Ovary (tissue), 7 donors: ENCODE measurements at regions not wholly inside any gene's neighbourhood (a gene's known extent, or its start where the extent isn't known, plus 50 kb on each side); places are given as distances from the start of the nearest gene placed in this dataset.
"Not testable (repeated sequence)": the region's sequence is repeated elsewhere in the genome, so short reads cannot be mapped to it uniquely, and the experiment has no call there.

Source experiments
- DNase-seq, 5 donors: peaks; one replicate each; pipeline ENCODE4 v3.0.0-alpha.2; 2019 to 2020
- H3K27ac ChIP-seq, 2 donors: fragments of 200-600 bp; one replicate each; pipeline versions ENCODE4 v1.5.1 to v1.8.0; 2019 to 2022
- H3K27me3 ChIP-seq: fragments of 200-600 bp; one replicate; pipeline ENCODE4 v1.8.0; 2022
- H3K36me3 ChIP-seq: fragments of 200-600 bp; sonication (generic); one replicate; pipeline ENCODE4 v1.5.1; 2019
- H3K4me1 ChIP-seq: one replicate; pipeline ENCODE4 v1.8.1; 2013; ENCODE audit warnings: mild to moderate bottlenecking, moderate library complexity; ENCODE audit not compliant: insufficient read depth
- H3K4me3 ChIP-seq: fragments of 200-600 bp; sonication (generic); one replicate; pipeline ENCODE4 v1.5.1; 2017
- H3K9me3 ChIP-seq, 2 donors: fragments of 200-600 bp in 1 of 2; sonication (generic) in 1 of 2; one replicate each; pipeline versions ENCODE4 v1.5.1 to v1.8.1; 2013 to 2019; ENCODE audit warnings: mild to moderate bottlenecking in 1 of 2, moderate library complexity in 1 of 2
- EP300 ChIP-seq: sonication (generic); formaldehyde crosslinking; IDR thresholded peaks from one replicate; pipeline ENCODE4 v1.6.1; 2017; ENCODE audit warnings: antibody characterized with exemption
- POLR2A ChIP-seq: fragments of 450-650 bp; IDR thresholded peaks from one replicate; pipeline ENCODE4 v1.6.1; 2017; ENCODE audit warnings: antibody characterized with exemption, mild to moderate bottlenecking, moderate library complexity
- WGBS, 3 donors: extraction: QIAGEN DNeasy Blood & Tissue Kit in 1 of 3; methylation state at CpG; one replicate each; pipeline versions ENCODE4 v1.1.5 to v1.1.7; 2013 to 2017; 5-methylcytosine and 5-hydroxymethylcytosine counted together
- intact Hi-C, 4 donors: fragments of 100-400 bp; cut with DNase I; formaldehyde crosslinking; loops; one replicate each; pipeline versions ENCODE4 v1.11.0 to v1.15.1; 2022 to 2023
- TF ChIP-seq, protein P1 (sequence below), 3 donors: fragments of 450-650 bp in 2 of 3; fragments of 200-600 bp in 1 of 3; IDR thresholded peaks; one replicate each; pipeline versions ENCODE4 v1.5.1 to v1.8.0; 2016 to 2022; ENCODE audit warnings: antibody characterized with exemption in 3 of 3, mild to moderate bottlenecking in 1 of 3
- donor health status: DM: no; HTN: no; CAD: no; lungs with moderate emphysema.
- donor health status: DM: no; HTN: no; CAD: no.
- donor health status: Bipolar disorder and iron deficiency.
- donor health status: DM: no; HTN: no; CAD: no.
- donor health status: DM: yes; HTN: yes; CAD: no.

DNA sequence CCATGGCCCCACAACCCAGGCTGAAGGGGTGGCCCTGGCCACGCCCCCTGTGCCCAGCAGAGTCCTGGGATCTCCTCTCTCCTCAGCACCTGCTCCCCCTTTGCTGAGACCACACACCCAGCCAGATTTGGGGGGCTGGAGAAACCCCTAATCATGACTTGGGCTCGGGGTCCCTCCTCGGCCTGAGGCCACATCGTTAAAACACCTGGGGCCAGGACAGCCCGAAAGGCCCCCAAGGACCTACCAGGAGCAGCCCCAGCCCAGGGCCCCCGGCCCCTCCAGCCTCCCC lies 116.7 kb downstream of the FAM53A start:
- intact Hi-C loops, result no loop called here
- no peaks in the 10 kb centered on the region for H3K36me3 ChIP-seq
- H3K4me3 ChIP-seq, result no peak overlapping the region
- H3K4me1 ChIP-seq, result no peaks in the 10 kb centered on the region
- H3K27ac ChIP-seq, result no peak overlapping the region
- TF ChIP-seq POLR2A (no peak), EP300 (no peak)
- TF ChIP-seq, protein P1, sequence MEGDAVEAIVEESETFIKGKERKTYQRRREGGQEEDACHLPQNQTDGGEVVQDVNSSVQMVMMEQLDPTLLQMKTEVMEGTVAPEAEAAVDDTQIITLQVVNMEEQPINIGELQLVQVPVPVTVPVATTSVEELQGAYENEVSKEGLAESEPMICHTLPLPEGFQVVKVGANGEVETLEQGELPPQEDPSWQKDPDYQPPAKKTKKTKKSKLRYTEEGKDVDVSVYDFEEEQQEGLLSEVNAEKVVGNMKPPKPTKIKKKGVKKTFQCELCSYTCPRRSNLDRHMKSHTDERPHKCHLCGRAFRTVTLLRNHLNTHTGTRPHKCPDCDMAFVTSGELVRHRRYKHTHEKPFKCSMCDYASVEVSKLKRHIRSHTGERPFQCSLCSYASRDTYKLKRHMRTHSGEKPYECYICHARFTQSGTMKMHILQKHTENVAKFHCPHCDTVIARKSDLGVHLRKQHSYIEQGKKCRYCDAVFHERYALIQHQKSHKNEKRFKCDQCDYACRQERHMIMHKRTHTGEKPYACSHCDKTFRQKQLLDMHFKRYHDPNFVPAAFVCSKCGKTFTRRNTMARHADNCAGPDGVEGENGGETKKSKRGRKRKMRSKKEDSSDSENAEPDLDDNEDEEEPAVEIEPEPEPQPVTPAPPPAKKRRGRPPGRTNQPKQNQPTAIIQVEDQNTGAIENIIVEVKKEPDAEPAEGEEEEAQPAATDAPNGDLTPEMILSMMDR (IDR thresholded peaks at IDR 0.05), result no peak
- 22 to 60% (median 44%) methylated on average over 6 of the region's 6 CpGs for WGBS, 3 donors
- peak in 1 of 5 donors; percentile 42 for DNase-seq
- H3K27me3 ChIP-seq, result no peaks in the 10 kb centered on the region
- no peaks in the 10 kb centered on the region for H3K9me3 ChIP-seq

DNA sequence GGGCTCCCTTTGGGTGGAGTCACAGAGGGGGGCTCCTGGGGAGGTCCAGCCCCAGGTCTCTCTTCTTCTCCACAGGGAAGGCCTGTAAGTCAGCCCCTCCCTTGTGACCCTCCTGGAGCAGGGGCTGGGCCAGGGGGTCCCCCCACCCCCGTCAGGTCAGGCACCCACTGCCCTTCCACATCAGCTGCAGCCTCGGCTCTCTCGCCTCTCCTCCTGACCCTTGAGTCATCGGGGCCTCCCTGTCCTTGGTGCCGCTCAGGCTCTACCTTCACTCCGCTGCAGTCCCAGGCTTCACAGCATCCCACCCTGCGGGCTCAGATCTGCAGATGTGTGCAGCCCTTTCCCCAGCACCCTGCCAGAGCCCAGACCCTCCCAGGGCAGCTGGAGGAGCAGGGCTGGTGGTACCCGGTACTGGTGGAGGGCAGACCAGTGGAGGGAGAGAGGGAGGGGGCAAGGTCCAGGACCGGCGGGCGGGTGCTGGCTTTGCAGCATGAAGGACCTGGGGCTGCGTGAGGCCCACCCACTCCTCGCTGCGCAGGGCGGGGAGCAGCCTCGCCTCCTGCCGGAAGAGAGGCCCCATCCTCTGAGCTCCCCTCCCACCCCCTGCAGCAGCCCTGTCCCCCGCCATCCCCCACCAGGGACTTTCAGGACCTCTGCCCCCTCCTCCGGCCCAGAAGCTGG lies 117.1 kb downstream of the FAM53A start:
- WGBS, 3 donors, result 23 to 49% (median 34%) methylated on average over 18 to 19 of the region's 19 CpGs
- Histone ChIP-seq H3K9me3 (no peaks in the 10 kb centered on the region), H3K4me1 (no peaks in the 10 kb centered on the region), H3K27ac (no peak overlapping the region), H3K36me3 (no peaks in the 10 kb centered on the region), H3K4me3 (no peak overlapping the region), H3K27me3 (no peaks in the 10 kb centered on the region)
- TF ChIP-seq EP300, result no peak
- no peak for TF ChIP-seq POLR2A
- TF ChIP-seq, protein P1 (IDR thresholded peaks at IDR 0.05), result no peak
- DNase-seq, result peak in 2 of 5 donors; percentile 17 to 35
- intact Hi-C loops, result no loop called here

DNA sequence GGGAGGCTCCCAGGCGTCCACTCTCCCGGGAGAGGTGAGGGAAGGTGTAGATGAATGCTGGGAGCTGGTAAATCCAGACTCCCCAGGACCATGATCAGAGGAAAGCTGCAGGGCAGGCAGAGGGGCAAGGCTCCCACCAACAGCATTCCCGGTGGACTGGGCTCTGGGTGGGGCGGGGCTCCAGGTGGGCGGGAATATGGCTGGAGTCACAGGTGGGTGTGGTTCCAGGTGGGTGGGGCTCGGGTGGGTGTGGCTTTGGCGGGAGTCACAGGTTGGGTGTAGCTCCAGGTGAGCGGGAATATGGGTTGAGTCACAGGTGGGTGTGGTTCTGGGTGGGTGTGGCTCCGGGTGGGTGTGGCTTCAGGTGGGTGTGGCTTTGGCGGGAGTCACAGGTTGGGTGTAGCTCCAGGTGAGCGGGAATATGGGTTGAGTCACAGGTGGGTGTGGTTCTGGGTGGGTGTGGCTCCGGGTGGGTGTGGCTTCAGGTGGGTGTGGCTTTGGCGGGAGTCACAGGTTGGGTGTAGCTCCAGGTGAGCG lies 117.7 kb downstream of the FAM53A start:
- H3K4me3 ChIP-seq, H3K36me3 ChIP-seq, H3K9me3 ChIP-seq, H3K4me1 ChIP-seq, intact Hi-C loops, H3K27ac ChIP-seq, H3K27me3 ChIP-seq: not testable (repeated sequence)
- DNase-seq, result peak in 1 of 5 donors; percentile 15
- 23 to 35% (median 26%) methylated on average over 8 to 13 of the region's 14 CpGs for WGBS, 3 donors

DNA sequence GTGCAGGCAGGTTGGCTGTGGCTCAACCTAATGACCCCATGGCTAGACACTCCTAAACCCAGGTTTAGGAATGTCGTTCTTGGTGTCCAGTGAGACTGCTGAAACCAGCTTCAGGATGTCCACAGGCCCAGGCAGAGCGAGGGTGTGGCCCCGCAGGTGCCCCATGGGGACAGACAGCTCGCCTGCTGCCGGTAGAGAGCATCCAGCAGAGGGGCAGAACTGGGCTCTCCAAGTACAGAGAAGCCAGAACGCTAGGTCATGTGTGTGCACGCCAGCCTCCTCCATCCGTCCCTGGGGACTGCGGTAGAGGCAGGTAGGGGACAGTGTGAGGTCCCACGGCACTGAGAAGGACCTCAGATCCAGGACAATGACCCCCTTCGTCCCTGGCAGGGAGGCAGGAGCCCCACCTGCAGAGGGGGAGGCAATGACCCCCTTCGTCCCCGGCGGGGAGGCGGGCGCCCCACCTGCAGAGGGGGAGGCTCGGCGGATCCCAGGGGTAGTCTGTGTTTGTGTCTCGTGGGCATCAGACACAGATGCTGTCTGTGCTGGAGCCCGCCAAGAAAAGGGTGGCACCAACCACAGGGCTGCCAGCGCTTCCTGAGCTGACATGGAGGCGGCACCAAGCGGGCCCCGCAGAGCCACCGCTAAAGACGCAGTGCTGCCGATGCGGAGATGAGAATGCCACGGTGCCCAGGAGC lies 118.4 kb downstream of the FAM53A start:
- no peaks in the 10 kb centered on the region for H3K36me3 ChIP-seq
- intact Hi-C loops, result no loop called here
- DNase-seq, result peak in 2 of 5 donors; percentile 15 to 30
- H3K9me3 ChIP-seq, result no peaks in the 10 kb centered on the region
- H3K27me3 ChIP-seq, result no peaks in the 10 kb centered on the region
- no peak overlapping the region for H3K27ac ChIP-seq
- TF ChIP-seq EP300 (no peak), POLR2A (no peak)
- TF ChIP-seq, protein P1 (IDR thresholded peaks at IDR 0.05), result no peak
- 68 to 70% (median 69%) methylated on average over 28 to 29 of the region's 29 CpGs for WGBS, 3 donors
- H3K4me1 ChIP-seq, result no peaks in the 10 kb centered on the region
- H3K4me3 ChIP-seq, result no peak overlapping the region
